ENCODE measurements at regions not wholly inside any gene's neighbourhood (a gene's known extent, or its start where the extent isn't known, plus 50 kb on each side); places are given as distances from the start of the nearest gene placed in this dataset.

DNA sequence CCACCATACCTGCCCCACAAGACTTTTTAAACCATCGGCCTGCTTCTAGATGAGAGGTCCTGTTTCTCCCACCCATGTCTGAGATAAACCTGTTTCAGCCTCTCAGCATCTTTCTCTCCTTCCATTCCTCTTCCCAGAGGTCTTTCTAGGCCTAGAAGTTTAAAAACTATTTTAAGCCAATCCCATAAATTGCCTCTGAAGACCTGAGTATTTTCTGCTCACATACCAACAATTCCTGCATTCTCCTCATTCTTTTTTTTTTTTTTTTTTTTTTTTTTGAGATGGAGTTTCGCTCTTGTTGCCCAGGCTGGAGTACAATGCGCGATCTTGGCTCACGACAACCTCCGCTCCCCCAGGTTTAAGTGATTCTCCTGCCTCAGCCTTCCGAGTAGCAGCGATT, 262.9 kb upstream of the AUTS2 start:
- no peak overlapping the region for H3K4me3 ChIP-seq (ENCODE audit: low read depth, low read length)
- TF ChIP-seq, protein P1, sequence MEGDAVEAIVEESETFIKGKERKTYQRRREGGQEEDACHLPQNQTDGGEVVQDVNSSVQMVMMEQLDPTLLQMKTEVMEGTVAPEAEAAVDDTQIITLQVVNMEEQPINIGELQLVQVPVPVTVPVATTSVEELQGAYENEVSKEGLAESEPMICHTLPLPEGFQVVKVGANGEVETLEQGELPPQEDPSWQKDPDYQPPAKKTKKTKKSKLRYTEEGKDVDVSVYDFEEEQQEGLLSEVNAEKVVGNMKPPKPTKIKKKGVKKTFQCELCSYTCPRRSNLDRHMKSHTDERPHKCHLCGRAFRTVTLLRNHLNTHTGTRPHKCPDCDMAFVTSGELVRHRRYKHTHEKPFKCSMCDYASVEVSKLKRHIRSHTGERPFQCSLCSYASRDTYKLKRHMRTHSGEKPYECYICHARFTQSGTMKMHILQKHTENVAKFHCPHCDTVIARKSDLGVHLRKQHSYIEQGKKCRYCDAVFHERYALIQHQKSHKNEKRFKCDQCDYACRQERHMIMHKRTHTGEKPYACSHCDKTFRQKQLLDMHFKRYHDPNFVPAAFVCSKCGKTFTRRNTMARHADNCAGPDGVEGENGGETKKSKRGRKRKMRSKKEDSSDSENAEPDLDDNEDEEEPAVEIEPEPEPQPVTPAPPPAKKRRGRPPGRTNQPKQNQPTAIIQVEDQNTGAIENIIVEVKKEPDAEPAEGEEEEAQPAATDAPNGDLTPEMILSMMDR (conservative IDR thresholded peaks at IDR 0.05; ENCODE audit: low read depth, low read length) = no peak
- no peak for DNase-seq (ENCODE audit: low read depth)

DNA sequence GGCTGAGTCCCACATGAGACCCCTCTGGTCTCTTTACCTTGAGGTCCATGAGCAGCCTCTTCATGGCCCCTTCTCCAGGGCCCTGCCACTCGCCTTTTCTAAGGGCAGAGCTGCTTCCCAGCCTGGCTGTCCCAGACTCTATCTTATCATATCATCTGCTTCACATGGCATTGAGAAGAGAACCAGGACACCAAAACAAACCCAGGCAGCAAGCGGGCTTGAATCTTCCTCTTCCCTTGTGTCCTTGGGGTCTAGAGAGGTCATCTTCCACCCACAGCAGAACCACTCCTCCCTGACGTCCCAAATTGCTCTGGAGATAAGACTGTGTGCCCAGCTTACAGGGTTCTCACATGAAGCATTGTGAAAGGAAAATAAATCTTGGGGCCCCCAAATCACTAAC, 261.3 kb upstream of the AUTS2 start:
- TF ChIP-seq, protein P1 (conservative IDR thresholded peaks at IDR 0.05; ENCODE audit: low read depth, low read length) = no peak
- no peak for DNase-seq (ENCODE audit: low read depth)
- H3K4me3 ChIP-seq (ENCODE audit: low read depth, low read length) = no peak overlapping the region

DNA sequence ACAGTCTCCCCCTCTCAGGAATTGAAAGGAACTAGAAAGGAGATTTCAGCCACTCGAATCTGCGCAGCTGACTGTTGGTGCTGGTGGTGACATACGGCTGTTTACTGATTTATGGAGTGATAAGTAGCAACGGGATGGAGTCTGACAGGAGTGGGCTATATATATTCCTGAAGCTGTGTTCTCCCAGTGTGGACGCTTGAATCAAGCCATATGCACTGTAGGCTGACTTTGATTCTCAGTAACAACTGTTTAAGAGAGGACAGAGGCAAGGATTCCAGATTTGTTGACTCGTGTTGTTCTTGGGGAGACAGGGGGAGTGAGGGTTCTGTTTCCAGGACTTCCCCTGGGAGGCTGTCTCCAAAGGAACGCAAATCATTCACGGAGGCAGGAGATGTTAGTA, 260.1 kb upstream of the AUTS2 start:
- no peak overlapping the region for H3K4me3 ChIP-seq (ENCODE audit: low read depth, low read length)
- no peak for DNase-seq (ENCODE audit: low read depth)
- TF ChIP-seq, protein P1 (conservative IDR thresholded peaks at IDR 0.05; ENCODE audit: low read depth, low read length) = no peak

DNA sequence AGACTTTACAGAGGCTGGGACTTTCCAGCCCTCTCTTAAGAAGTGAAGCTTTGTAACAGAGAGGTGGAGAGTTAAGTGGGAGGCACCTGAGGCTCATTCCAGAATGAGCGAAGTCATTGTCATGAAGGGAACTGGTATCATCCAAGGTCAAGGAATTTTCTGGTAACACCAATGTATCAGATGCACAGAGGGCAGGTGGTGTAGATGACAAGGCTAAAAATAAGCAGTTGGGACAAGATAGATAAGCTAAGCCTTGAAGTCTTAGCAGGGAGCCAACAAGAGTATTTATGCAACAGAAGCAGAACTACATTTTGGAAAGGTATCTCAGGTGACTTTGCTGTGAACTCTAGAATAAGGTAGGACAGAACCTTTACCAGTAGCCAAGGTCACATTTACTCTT, 257.0 kb upstream of the AUTS2 start:
- TF ChIP-seq, protein P1 (conservative IDR thresholded peaks at IDR 0.05; ENCODE audit: low read depth, low read length) = no peak
- H3K4me3 ChIP-seq (ENCODE audit: low read depth, low read length) = no peak overlapping the region
- DNase-seq (ENCODE audit: low read depth) = no peak

DNA sequence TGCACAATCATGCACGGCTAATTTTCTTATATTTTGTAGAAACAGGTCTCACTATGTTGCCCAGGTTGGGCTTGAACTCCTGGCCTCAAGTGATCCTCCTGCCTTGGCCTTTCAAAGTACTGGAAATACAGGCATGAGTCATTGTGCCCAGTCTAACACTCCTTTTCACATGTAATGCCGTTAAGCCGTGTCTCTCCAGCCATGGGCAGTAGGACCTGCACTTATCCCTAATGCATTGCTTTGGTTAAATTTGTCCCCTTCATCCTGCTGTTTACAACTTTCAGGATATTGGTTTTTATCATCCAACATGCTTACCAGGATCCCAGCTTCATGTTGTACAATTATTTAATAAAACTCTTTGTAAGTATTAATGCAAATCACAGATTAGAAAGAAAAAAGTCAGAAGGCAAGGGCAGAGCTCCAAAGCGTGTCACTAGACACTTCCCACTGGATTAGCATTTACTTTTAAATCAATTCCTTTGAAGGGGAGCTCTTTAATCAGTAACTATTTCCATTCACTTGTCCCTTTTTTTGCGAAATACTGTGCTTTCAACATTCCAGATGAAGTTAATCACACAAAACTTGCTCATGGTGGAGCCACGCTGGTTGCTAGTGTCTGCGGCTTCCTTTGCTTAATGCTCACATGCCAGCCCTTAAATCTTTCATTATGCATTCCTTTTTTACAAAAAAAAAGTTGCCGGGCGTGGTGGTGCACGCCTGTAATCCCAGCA, 256.0 kb upstream of the AUTS2 start:
- TF ChIP-seq, protein P1 (conservative IDR thresholded peaks at IDR 0.05; ENCODE audit: low read depth, low read length) = no peak
- no peak overlapping the region for H3K4me3 ChIP-seq (ENCODE audit: low read depth, low read length)
- DNase-seq (ENCODE audit: low read depth) = peak; percentile 3

DNA sequence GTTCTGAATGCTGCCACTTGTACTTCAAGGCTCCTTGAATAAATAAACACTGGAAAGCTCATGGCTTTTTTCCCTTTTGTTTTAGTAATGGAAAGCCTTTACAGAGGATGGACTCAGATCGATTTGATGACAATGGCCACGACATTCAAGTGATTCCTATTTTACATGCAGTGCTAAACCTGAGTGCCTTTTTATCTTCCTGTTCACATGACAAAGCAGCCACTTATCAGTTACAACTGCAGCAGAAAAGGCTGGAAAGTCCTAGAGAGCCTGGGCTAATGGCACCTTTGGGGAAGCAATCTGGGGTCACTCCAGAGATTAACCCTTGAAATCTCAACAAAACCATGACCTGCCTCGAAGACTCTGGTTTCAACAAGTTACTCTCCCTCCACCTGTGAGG, 249.0 kb upstream of the AUTS2 start:
- DNase-seq (ENCODE audit: low read depth) = no peak
- TF ChIP-seq, protein P1 (conservative IDR thresholded peaks at IDR 0.05; ENCODE audit: low read depth, low read length) = no peak
- H3K4me3 ChIP-seq (ENCODE audit: low read depth, low read length) = no peak overlapping the region

DNA sequence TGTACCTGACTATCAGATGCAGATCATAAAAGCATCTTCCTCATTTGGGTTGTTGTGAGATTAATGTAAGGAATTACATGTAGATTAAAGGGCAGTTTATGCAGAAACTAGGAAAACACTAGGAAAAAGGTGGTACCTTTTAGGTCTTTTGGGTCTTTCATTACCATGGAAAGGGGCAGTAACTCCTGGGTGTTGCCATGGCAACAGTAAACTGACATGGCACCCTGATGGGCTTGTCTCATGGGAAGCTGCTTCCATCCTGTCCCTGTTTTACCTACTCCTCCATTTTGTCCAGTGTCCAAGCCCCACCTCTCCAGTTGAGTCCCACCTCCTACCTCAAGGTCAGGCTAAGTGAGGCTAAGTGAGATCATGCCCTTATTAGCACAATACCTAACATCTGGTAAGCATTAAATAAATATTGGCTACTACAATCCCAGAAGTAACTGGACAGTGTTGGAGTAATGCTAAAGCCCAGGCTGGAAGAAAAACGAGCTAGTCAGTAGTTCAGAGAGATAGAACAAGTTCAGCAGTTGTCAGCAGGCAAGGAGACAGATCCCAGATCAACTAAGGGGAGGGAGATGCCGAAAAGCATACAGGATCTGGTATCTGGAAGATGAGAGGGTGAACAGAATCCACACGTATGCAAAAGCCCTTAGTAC, 240.0 kb upstream of the AUTS2 start:
- TF ChIP-seq, protein P1 (conservative IDR thresholded peaks at IDR 0.05; ENCODE audit: low read depth, low read length) = no peak
- no peak for DNase-seq (ENCODE audit: low read depth)
- H3K4me3 ChIP-seq (ENCODE audit: low read depth, low read length) = no peak overlapping the region

Measured in epithelial cell of proximal tubule (primary cell).